NCI-H510A (cell line): ENCODE measurements at regions not wholly inside any gene's neighbourhood (a gene's known extent, or its start where the extent isn't known, plus 50 kb on each side); places are given as distances from the start of the nearest gene placed in this dataset.
"Not testable (repeated sequence)": the region's sequence is repeated elsewhere in the genome, so short reads cannot be mapped to it uniquely, and the experiment has no call there.

Experiments
- DNase-seq: peaks from one replicate; lab custom pipeline; 2025; lab: John Stamatoyannopoulos, UW

DNA sequence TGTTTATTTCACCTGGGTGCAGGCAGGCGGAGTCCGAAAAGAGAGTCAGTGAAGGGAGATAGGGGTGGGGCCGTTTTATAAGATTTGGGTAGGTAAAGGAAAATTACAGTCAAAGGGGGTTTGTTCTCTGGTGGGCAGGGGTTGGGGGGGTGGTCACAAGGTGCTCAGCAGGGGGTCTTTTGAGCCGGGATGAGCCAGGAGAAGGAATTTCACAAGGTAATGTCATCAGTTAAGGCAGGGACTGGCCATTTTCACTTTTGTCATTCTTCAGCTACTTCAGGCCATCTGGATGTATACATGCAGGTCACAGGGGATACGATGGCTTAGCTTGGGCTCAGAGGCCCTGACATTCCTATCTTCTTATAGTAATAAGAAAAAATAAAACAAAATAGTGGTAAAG, 220.3 kb upstream of the ZNF608 start:
- DNase-seq = not testable (repeated sequence)

DNA sequence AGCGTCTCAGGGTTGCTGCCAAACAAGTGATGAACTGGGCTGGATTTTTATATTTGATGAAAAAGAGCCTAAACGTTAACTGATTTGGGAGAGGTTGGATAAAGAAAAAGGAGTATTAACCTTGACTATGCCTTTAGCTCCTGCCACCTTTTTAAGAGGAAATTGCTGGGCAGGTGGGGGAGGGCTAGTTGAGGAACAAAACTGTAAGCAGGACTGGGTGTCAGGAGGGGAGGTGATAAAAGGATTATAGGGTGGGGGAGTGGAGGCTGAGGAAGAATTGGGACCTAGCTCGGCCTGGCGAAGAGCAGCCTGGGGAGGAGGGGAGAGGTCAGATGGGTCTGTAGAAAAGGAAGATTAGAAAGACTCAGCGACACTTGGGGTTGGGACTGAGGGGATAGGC, 223.9 kb upstream of the ZNF608 start:
- not testable (repeated sequence) for DNase-seq

DNA sequence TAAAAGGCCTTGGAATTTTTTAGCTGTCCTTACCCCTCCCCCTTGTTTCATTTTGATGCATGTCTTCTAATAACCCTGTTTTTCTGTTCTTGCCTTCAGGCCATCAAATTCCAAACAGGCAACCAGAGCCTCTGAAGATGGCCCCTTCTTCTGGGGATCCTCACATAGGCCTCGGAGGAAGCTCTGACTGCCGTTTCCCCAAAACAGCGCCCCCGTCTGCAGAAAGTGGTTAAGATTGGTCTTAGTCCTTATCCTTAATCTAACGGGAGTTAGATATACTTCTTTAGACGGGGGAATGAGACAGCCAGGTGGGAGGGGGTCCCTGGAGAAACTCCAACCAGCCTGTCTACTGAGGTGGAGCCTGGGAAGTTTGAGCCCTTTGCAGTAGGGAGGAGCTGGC, 226.3 kb upstream of the ZNF608 start:
- DNase-seq = no peak

DNA sequence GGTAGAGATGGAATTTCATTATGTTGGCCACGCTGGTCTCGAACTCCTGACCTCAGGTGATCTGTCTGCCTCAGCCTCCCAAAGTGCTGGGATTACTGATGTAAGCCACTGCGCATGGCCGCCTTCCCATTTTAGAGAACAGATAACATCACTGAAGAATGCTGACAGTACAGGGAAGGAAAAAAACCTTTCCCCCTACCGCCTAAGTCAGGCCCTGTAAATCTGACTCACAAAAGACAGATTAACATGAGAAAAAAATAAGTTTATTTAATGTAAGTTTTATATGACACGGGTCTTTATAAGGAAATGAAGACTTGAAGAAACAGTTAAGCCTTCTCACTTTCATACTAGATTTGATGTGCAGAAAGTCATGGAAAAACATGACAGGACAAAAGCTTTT, 227.2 kb upstream of the ZNF608 start:
- DNase-seq = no peak

DNA sequence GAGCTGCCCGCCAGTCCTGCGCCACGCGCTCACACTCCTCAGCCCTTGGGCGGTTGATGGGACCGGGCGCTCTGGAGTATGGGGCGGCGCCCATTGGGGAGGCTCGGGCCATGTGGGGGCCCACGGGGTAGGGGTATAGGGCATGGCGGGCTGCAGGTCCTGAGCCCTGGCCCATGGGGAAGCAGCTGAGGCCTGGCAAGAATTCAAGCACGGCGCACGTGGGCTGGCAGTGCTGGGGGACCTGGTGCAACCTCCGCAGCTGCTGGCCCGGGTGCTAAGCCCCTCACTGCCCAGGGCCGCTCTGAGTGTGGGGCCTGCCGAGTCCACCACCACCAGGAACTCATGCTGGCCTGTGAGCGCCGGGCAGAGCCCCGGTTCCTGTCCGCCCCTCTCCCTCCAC, 229.6 kb upstream of the ZNF608 start:
- DNase-seq = no peak

DNA sequence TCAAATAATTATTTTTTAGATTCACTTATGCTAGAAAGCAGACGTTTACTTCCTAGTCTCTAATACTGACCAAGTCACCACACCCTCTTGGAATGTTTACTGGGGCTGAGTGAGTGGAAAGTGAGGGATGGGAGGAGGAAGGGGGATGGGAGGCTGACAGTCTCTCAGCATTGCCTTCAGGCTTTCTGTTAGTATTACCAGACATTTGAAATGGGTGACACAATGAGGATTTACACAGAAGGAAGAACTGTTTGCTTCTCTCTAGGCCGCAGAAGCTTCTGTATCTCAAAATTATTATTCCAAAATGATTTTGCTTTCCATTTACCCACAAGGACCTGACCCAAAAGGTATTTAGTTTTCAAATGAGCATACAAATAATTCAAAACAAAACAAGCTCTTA, 232.8 kb upstream of the ZNF608 start:
- DNase-seq = no peak

DNA sequence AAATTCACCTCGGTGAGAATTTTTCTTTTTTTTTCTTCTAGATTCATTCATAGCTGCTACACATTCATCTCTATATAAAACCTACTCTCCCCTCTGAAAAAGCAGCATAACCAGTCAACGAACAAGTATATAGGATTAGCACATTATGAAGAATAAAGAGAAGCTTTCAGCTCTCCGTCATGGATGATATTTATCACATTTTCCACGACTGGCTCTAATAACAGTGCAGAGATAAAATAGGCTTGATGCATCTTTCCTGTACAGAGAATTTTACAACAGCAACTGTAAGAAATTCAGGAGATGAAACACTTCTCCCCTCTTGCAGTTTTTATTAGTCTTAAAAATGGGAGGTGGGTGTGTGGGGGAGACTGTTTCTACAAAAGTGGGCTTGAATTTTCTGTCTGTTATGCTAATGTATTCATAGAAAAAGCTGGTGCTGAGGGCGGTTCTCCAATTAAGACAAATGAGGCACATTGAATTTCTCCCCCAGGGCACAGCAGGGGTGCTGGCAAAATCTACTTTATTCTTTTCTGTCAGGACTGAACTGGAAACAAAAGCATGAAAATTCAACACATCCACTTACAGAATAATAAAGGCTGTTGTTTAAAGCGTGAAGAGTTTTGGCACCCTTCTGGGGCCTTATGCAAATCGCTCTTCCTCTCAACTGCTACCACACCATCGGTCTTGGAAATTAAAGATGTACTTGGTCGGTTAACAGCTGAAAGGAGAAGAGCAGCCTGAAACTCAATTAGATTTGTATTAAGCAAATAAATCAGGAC, 233.9 kb upstream of the ZNF608 start:
- DNase-seq = no peak

DNA sequence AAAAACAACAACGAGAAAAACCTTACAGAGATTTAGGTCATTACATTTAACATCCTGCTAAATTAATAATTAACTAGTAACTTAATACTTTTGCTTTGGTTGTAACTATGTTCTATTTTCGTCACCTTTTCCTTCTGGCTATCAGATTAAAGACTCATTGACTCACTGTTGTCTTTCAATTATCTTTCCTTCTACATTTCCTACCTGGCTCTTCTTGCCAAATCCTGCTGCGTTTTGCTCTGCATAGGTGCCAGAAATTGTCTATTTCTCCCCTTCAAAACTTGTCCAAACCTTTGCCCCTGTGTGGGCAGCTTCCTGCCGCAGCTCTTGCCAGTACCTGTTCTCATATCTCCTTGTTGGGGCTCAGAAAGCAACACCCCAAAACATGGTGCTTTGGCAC, 235.5 kb upstream of the ZNF608 start:
- no peak for DNase-seq

DNA sequence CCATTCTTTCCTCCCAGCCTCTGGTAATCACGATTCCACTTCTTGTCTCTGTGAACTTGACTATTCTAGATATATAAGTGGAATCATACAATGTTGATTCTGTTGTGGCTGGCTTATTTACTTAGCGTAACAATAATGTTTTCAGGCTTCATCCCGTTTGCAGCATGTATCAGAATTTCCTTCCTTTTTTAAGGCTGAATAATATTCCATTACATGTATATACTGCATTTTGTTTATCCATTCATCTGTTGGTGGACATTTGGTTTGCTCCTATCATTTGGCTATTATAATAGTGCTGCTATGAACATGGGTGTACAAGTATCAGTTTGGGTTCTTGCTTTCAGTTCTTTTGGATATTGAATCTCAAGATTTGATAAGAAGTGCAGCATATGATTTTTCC, 239.7 kb upstream of the ZNF608 start:
- DNase-seq = no peak

DNA sequence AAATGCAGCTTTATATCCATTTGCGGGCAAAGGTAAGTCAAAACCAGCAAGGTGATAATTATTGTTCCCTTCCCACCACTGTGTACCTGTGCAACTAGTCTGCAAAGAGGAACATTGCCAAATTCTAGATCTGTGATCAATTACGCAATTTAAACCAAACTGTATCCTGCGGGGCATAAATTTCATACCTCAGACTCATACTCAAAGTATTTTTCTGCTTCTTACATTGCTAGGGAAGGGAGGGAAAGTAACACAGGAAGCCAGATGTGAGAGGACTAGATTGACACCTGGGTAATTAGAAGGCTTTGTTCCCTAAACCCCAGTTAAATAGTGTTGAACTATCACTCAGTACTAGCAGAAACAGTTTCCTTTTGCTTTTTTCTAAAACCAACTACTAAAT, 240.2 kb upstream of the ZNF608 start:
- DNase-seq = no peak

DNA sequence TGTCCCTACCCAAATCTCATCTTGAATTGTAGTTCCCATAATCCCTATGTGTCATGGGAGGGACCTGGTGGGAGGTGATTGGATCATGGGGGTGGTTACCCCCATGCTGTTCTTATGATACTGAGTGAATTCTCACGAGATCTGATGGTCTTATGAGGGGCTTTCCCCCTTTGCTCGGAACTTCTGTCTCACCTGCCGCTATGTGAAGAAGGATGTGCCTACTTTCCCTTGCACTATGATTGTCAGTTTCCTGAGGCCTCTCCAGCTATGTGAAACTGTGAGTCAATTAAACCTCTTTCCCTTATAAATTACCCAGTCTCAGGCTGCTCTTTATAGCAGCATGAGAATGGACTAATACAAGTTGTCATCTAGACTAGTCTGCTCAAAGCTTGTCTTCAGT, 241.3 kb upstream of the ZNF608 start:
- not testable (repeated sequence) for DNase-seq

DNA sequence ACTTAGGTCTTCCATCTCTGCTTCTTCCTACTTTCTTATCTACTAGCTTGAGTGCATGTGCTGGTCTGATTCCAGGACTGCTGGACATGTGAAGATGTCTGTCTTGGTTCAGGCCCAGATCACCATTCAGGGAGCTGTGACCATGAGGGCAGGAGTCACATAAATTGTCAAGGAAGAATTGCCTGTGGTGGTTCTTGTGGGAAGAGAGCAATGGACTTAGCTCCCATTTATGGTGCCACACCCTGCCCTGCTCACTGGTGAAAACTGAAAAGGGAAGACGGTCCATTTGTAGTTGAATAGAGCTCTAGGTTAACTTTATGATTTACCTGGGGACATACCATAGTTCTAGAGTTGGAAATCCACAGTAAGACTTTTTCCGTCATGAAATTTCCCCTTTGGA, 244.3 kb upstream of the ZNF608 start:
- no peak for DNase-seq

DNA sequence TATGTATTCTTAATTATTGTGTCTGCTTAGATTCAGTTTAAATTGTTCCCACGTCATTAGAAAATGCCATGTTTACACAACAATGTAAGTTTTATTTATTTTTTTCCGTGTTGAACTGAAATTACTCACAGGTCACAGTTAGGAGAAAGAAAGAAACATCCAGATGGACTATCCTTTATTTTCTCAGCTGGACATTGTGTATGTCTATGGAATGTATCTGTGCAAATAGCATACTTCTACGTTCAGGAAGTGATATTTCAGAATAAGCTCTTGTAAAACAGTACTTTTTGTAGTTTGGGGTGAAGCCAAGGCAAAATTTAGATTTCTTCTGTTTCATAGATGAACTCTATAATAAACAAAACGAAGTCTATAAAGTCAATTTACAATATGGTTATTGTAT, 249.0 kb upstream of the ZNF608 start:
- DNase-seq = no peak

DNA sequence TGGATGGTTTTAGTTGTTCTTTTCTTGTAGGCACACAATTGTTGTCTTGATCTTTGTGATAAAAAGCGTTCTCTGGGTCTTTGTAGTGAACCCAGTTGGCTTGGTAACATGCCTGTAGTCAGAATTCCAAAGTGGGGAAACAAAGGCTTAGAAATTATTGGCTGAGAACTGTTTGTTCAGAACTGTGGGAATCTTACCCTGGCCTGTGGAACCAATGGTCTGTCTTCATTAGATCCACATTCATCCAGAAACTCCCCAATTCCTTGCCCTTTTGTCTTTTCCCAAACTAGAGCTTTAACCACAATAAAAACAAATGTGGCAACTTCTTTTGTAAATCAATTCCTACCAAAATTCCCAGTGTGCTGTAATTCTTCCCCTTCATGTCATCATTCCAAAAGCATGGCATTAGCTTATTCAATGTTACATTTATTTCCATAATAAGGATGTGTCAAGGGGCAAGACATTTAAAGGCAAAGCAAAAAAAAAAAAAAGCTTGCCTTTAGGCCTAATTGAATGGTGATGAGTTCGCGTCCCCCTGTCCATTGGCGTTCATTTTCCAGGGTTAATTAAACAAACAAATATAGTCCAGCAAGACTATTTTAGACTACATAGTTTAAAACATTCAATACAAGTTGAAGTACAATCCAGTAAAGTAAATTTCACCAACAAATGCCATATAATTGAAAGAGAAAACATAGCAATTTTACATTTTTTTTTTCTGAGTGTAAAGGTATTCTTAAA, 249.8 kb upstream of the ZNF608 start:
- DNase-seq = no peak

DNA sequence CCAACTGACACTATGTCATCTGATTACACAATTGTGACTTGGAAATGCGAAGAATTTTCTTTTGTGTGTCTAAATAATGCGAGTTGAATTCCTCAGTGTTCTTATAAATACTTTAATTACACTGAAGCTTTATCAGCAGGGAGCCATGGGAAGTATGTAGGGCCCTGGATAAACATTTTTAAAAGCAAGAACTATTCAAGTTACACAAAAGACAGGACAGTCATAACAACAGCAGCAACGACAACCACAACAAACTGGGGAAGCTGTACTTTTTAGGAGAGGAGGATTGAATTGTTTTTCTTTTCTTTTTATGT, 250.3 kb upstream of the ZNF608 start:
- DNase-seq = no peak

DNA sequence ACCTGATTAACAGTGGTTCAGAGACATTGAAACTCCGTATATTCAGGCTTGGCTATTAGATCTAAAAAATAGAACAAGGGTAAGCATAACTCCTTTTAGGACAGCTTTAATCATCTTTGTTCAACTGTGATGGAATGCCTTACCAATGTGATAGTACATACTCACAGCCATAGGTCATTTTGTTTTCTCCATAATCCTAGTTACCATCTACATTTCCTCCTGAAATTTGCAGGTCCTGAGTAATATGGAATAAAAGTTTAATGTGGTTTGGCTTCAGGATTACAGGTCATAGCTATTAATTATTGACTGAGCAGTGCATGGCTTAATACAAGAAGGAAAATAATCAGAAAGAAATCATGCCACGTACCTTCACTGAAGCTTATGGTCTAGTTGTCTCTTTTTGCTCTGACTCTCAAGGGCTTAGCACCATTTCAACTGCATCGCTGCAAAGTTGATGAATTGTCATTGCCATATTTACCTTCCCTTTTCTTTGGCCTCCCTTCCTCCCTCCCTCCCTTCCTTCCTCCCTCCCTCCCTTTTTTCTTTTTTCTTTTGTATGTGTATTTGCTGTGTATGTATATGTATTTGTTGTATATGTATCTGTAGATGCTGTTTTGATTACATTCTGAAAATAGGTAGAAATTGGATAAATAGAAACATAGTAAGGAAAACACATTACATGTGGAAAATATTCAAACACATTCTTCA, 250.9 kb upstream of the ZNF608 start:
- no peak for DNase-seq

DNA sequence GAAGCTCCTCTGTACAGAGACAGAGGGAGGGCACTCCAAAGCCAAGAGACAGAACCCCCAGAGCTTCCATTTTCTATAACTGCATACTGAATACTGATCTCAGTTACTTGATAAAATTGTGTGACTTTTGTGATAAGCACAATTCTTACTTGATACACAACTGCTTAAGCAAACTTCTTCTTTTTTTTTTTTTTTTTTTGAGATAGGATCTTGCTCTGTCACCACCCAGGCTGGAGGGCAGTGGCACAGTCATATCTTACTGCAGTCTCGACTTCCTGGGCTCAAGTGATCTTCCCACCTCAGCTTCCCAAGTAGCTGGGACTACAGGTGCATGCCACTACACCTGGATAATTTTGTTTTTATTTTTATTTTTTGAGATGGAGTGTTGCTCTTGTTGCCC, 252.1 kb upstream of the ZNF608 start:
- DNase-seq = no peak

DNA sequence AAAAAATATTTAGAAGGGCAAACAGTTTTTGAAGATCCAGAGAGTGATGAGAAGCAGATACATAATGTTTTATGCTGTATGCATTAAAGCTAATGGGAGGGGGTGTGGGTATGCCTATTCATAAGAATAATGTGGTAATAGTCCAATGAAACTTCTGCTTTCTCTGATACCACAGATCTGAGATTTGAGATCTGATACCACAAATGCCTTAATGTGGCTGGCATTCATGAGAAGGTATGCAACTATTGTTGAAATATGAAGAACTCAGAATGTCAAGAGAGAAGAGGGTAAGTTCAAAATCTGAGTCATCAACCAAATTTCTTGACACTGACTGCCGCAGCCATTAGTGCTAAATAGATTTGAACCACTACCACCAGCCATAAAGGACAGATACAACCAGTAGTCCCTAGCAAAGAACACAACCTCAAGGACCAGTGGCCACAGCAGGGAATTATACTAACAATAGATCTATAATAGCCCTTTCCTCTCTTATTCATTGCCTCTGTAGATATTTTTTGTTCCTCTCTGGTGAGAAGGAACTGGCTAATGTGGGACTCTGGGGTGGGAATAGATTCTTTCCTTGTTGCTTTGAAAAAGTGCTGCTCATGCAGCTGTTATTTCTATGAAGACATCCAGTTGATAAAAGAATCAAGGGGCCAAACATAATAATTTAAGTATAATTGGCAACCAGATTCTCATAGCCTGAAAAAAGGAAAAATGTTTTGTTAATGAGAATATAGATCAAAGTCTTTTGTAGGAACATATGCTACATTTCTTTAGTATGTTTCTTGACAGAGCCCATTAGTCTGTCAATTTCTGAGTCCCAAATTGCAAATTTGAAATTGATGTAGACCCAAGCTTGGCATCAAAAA, 256.5 kb upstream of the ZNF608 start:
- no peak for DNase-seq

DNA sequence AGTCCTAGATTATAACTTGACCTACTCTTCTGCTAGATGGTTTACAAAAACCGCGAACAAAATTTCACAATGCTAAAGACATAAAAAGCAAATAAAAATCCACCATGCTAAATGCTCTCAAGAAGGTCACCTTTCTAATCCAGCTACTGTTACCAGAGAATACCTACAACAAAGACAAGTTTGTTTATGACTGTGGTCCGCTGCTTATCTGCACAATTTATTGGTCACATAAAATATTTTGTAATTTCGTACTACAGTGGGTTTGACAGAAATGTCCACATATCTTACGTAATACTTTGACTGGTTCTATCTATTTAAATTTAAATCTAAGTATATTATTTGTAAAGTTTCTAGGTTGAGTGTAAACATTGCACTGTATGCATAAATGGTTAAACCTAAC, 257.6 kb upstream of the ZNF608 start:
- no peak for DNase-seq

DNA sequence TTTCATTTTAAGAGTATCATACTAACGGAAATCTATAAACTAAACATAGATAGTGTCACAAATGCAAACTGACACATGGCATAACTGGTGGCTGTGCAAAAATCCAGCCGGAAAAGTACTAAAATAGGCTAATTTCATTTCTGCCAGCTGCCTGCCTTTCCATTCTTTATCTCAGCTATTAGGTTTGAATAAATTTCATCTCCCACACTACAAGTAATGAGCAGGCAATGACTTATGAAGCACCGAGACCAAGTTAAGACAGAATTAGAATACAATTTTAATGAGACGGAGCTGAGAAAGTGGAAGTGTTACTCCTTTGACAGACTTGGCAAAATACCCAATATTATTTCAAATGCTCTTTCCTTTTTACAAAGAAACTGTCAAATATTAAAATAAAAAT, 258.8 kb upstream of the ZNF608 start:
- no peak for DNase-seq

DNA sequence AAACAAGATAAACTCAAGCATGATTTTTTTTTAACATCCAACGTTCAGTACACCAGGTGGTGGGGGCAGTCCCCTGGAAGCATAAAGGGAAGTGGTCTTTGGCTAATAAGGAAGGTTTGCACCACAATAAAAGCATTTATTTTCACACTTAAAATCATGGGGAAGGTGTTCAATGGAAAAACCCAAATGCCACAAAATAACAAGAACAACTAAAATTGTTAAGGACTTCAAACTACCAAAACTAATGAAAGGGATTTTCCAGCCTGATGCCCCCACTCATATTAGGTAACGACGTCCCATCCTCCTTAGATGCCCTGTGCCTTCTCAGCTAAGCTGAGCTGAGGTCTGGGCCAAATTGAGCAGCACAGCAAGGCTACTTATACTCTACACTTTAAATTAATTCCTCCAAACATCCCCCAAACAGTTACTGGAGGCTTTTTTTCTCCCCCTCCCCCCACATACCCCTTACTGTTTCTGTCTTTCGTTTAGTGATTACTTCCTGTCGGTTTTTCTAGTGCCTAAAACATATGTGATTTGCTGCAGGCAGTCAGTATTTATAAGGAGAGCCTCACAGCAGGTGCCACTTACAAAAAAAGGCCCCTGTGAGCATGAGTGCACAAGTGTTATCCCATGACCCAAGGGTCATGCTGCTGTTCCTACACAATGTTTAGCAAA, 259.7 kb upstream of the ZNF608 start:
- peak; percentile 12 for DNase-seq

DNA sequence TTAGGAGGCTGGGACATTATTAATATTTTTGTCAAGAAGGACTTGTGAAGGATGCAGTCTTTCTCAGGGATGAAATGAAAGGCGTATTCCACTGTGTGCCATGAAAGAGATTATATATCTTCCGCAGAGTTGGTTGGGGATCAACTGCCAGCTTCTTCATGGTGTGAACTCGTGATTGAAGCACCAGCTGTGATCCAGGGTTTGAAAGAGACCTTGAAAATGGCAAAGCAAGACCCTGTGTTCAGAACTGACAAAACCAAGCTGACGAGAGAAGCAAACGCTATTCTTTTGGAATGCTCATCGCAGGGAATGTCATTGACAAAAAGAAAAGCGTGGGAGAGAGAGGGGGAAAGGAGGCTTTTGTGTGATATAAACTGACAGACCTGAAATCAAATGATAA, 263.9 kb upstream of the ZNF608 start:
- DNase-seq = no peak
